Astrocyte (in vitro differentiated cells and primary cell): ENCODE measurements at regions not wholly inside any gene's neighbourhood (a gene's known extent, or its start where the extent isn't known, plus 50 kb on each side); places are given as distances from the start of the nearest gene placed in this dataset.

Experiments
- CTCF ChIP-seq: IDR thresholded peaks from 2 replicates; pipeline ENCODE4 v1.5.1; 2011; ENCODE audit warnings: low read depth, mild to moderate bottlenecking, inconsistent platforms, low read length, moderate library complexity; ENCODE audit not compliant: insufficient read depth
- EZH2 ChIP-seq: IDR thresholded peaks from 2 replicates; pipeline ENCODE4 v1.6.1; 2012; ENCODE audit warnings: mild to moderate bottlenecking, low read length, inconsistent platforms; ENCODE audit not compliant: insufficient read depth

- no peak for TF ChIP-seq CTCF
- no peak for TF ChIP-seq EZH2
Measured at GRCh38 chr5:29654954-29655353, 1538.5 kb upstream of the CDH6 start.
